ENCODE measurements at regions not wholly inside any gene's neighbourhood (a gene's known extent, or its start where the extent isn't known, plus 50 kb on each side); places are given as distances from the start of the nearest gene placed in this dataset.
"Not testable (repeated sequence)": the region's sequence is repeated elsewhere in the genome, so short reads cannot be mapped to it uniquely, and the experiment has no call there.

GRCh38 chr9:41354978-41355377 lies 165.9 kb upstream of the ZNG1F start:
- TF ChIP-seq CTCF, POLR2A, POLR2AphosphoS5 (IDR thresholded peaks at IDR 0.05): not testable (repeated sequence)

All from sigmoid colon (tissue), 4 donors.